A673 (cell line): ENCODE measurements at regions not wholly inside any gene's neighbourhood (a gene's known extent, or its start where the extent isn't known, plus 50 kb on each side); places are given as distances from the start of the nearest gene placed in this dataset.

Source experiments
- CTCF ChIP-seq: fragments of 300-800, 200-600 bp; sonication (generic); conservative IDR thresholded peaks from 2 replicates; pipeline ENCODE4 v1.5.1; 2017; ENCODE audit warnings: low read depth, mild to moderate bottlenecking, antibody characterized with exemption, low read length, moderate library complexity, mixed read lengths
- EZH2 ChIP-seq: fragments of 200-600 bp; sonication (generic); IDR thresholded peaks from 2 replicates; pipeline ENCODE4 v1.6.1; 2017; ENCODE audit warnings: borderline replicate concordance, low read depth, mild to moderate bottlenecking, mixed read lengths, antibody characterized with exemption, low read length; ENCODE audit not compliant: poor library complexity, severe bottlenecking

GRCh38 chr4:157806184-157806583 is 366.6 kb downstream of the GASK1B start:
- TF ChIP-seq CTCF (no peak), EZH2 (no peak)
